ENCODE measurements at regions not wholly inside any gene's neighbourhood (a gene's known extent, or its start where the extent isn't known, plus 50 kb on each side); places are given as distances from the start of the nearest gene placed in this dataset.

GRCh38 chr7:20279979-20280378 lies 50.7 kb upstream of the ITGB8 start (continued):
- TF ChIP-seq, protein P1, sequence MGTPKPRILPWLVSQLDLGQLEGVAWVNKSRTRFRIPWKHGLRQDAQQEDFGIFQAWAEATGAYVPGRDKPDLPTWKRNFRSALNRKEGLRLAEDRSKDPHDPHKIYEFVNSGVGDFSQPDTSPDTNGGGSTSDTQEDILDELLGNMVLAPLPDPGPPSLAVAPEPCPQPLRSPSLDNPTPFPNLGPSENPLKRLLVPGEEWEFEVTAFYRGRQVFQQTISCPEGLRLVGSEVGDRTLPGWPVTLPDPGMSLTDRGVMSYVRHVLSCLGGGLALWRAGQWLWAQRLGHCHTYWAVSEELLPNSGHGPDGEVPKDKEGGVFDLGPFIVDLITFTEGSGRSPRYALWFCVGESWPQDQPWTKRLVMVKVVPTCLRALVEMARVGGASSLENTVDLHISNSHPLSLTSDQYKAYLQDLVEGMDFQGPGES (IDR thresholded peaks at IDR 0.05), result no peak
- TF ChIP-seq BHLHE40 (IDR thresholded peaks at IDR 0.05; ENCODE audit: borderline replicate concordance in 1 of 2, low read depth in 2 of 2, low read length in 1 of 2) (no peak), YY1 (IDR thresholded peaks at IDR 0.05; ENCODE audit: low read depth, low read length) (no peak), HSF1 (IDR thresholded peaks at IDR 0.05; ENCODE audit: low read depth, low read length) (no peak)

- intact Hi-C loops (cut with micrococcal nuclease; ENCODE audit: unreplicated experiment) (loop anchor here (1.0 kb wide), 1 partner anchor 31 kb away; no protein-coding TSS in a partner anchor), in situ Hi-C loops (cut with MboI) (no loop called here)
- Histone ChIP-seq H3K9ac (ENCODE audit: control insufficient read depth, insufficient read depth, low read length) (no peak overlapping the region), H3K27ac (ENCODE audit: control insufficient read depth, insufficient read depth) (no peak overlapping the region), H2AFZ (ENCODE audit: control insufficient read depth, low read depth, low read length) (no peak overlapping the region), H3K27me3 (replicated peaks in 1 of 2; ENCODE audit: control insufficient read depth in 2 of 2, insufficient read depth in 2 of 2, low read length in 1 of 2) (no peaks in the 10 kb centered on the region), H3K4me1 (ENCODE audit: control insufficient read depth, insufficient read depth, low read length) (peaks cover 11% of the 10 kb centered on the region; the same call in 1 of the 2 replicates), H3K9me3 (replicated peaks; ENCODE audit: control insufficient read depth, insufficient read depth, low read length) (no peaks in the 10 kb centered on the region; the same call in 2 of the 3 replicates), H3K4me3 (no peak overlapping the region), H3K4me2 (ENCODE audit: control insufficient read depth, insufficient read depth) (no peak overlapping the region), H3K36me3 (ENCODE audit: control insufficient read depth in 2 of 2, insufficient read depth in 2 of 2, low read length in 1 of 2) (no peaks in the 10 kb centered on the region), H4K20me1 (ENCODE audit: control insufficient read depth, insufficient read depth) (no peaks in the 10 kb centered on the region), H3K79me2 (ENCODE audit: control insufficient read depth, insufficient read depth, low read length) (no peaks in the 10 kb centered on the region)
- 93% methylated on average over 8 of the region's 8 CpGs for WGBS (ENCODE audit: insufficient coverage, insufficient replicate concordance, low lambda C conversion rate, missing lambda C conversion rate)
- RAD21 ChIA-PET (ENCODE audit: unreplicated experiment), result interaction anchor here (1.0 to 3.9 kb wide), 6 partner anchors 9 to 62 kb away, joined by 3 to 45 read pairs (median 4); partner anchors contain the start of gene MACC1
- DNase-seq (ENCODE audit: low read depth, low spot score), result no peak
- BruUV-seq (replicated peaks), result TSS peak; percentile 67
- SMC1A ChIA-PET (ENCODE audit: uncharacterized antibody, unreplicated experiment), result interaction anchor here (0.7 to 3.7 kb wide), 13 partner anchors 9 to 67 kb away, joined by 3 to 57 read pairs (median 5); no protein-coding TSS in a partner anchor
- CTCF ChIA-PET, result interaction anchor here (1.0 to 1.7 kb wide), 4 partner anchors 9 to 59 kb away, joined by 3 to 5 read pairs (median 4); no protein-coding TSS in a partner anchor
- POLR2A ChIA-PET, result interaction anchor here (0.9 to 1.7 kb wide), 2 partner anchors 9 to 43 kb away, joined by 3 to 6 read pairs; no protein-coding TSS in a partner anchor
- ATAC-seq, result peak; percentile 23
- no peak for FAIRE-seq
- peak; percentile 75 for TF ChIP-seq MLLT1 (IDR thresholded peaks at IDR 0.05)
- no peak for TF ChIP-seq CBX5 (IDR thresholded peaks at IDR 0.05; ENCODE audit: low read depth)
- TF ChIP-seq ZBTB33 (IDR thresholded peaks at IDR 0.05), result 0 out of 2 replicates have a peak, but pooled peaks have one; percentile 94
- no peak for TF ChIP-seq TCF3 (IDR thresholded peaks at IDR 0.05; ENCODE audit: borderline replicate concordance, insufficient read depth, low read depth, low read length)
- no peak for TF ChIP-seq EED (IDR thresholded peaks at IDR 0.05; ENCODE audit: low read depth)
- no peak for TF ChIP-seq ZNF217 (IDR thresholded peaks at IDR 0.05)
- no peak for TF ChIP-seq FOS (IDR thresholded peaks at IDR 0.05; ENCODE audit: borderline replicate concordance, extremely low read depth, insufficient read length)
- TF ChIP-seq, protein P2, sequence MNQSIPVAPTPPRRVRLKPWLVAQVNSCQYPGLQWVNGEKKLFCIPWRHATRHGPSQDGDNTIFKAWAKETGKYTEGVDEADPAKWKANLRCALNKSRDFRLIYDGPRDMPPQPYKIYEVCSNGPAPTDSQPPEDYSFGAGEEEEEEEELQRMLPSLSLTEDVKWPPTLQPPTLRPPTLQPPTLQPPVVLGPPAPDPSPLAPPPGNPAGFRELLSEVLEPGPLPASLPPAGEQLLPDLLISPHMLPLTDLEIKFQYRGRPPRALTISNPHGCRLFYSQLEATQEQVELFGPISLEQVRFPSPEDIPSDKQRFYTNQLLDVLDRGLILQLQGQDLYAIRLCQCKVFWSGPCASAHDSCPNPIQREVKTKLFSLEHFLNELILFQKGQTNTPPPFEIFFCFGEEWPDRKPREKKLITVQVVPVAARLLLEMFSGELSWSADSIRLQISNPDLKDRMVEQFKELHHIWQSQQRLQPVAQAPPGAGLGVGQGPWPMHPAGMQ (IDR thresholded peaks at IDR 0.05; ENCODE audit: borderline replicate concordance), result no peak
- TF ChIP-seq ZNF24 (IDR thresholded peaks at IDR 0.05), result 0 out of 2 replicates have a peak, but pooled peaks have one; percentile 10
These were observed 50.0 kb upstream of the ITGB8 start for GRCh38 chr7:20280475-20281351.
